HEK293 (cell line): ENCODE measurements at regions not wholly inside any gene's neighbourhood (a gene's known extent, or its start where the extent isn't known, plus 50 kb on each side); places are given as distances from the start of the nearest gene placed in this dataset.

Experiments
- CTCF ChIP-seq: fragments of 450-650 bp; formaldehyde crosslinking; IDR thresholded peaks from 2 replicates; pipeline ENCODE4 v1.5.1; 2016; ENCODE audit warnings: missing biosample characterization, missing genetic modification characterization
- GLI4 ChIP-seq: fragments of 450-650 bp; formaldehyde crosslinking; IDR thresholded peaks from 2 replicates; pipeline ENCODE4 v1.5.1; 2016; ENCODE audit warnings: missing biosample characterization, missing genetic modification characterization
- OSR2 ChIP-seq: fragments of 450-650 bp; formaldehyde crosslinking; IDR thresholded peaks from 2 replicates; pipeline ENCODE4 v1.5.1; 2016; ENCODE audit warnings: missing biosample characterization, missing genetic modification characterization
- SETDB1 ChIP-seq: IDR thresholded peaks from one replicate; pipeline ENCODE4 v1.6.1; 2017; ENCODE audit warnings: mild to moderate bottlenecking, low read length, moderate library complexity, mixed read lengths; ENCODE audit not compliant: insufficient read length
- ZNF121 ChIP-seq: fragments of 450-650 bp; formaldehyde crosslinking; IDR thresholded peaks from 2 replicates; pipeline ENCODE4 v1.5.1; 2016; ENCODE audit warnings: missing biosample characterization, missing genetic modification characterization
- ZNF501 ChIP-seq: fragments of 450-650 bp; formaldehyde crosslinking; IDR thresholded peaks from 2 replicates; pipeline ENCODE4 v1.5.1; 2016; ENCODE audit warnings: missing biosample characterization, missing genetic modification characterization
- ZNF629 ChIP-seq: fragments of 450-650 bp; formaldehyde crosslinking; IDR thresholded peaks from 2 replicates; pipeline ENCODE4 v1.5.1; 2017; ENCODE audit warnings: missing biosample characterization, missing genetic modification characterization
- ZSCAN18 ChIP-seq: fragments of 450-650 bp; formaldehyde crosslinking; IDR thresholded peaks from 2 replicates; pipeline ENCODE4 v1.5.1; 2016; ENCODE audit warnings: missing biosample characterization, missing genetic modification characterization
- ZSCAN23 ChIP-seq: fragments of 450-650 bp; formaldehyde crosslinking; IDR thresholded peaks from 2 replicates; pipeline ENCODE4 v1.5.1; 2016; ENCODE audit warnings: missing biosample characterization, missing genetic modification characterization
- TF ChIP-seq, protein P1 (sequence below): fragments of 450-650 bp; formaldehyde crosslinking; IDR thresholded peaks from 2 replicates; pipeline ENCODE4 v1.5.1; 2016; ENCODE audit warnings: missing biosample characterization, missing genetic modification characterization, low read depth

- no peak for TF ChIP-seq CTCF (tag by site-specific recombination)
- TF ChIP-seq, protein P1, sequence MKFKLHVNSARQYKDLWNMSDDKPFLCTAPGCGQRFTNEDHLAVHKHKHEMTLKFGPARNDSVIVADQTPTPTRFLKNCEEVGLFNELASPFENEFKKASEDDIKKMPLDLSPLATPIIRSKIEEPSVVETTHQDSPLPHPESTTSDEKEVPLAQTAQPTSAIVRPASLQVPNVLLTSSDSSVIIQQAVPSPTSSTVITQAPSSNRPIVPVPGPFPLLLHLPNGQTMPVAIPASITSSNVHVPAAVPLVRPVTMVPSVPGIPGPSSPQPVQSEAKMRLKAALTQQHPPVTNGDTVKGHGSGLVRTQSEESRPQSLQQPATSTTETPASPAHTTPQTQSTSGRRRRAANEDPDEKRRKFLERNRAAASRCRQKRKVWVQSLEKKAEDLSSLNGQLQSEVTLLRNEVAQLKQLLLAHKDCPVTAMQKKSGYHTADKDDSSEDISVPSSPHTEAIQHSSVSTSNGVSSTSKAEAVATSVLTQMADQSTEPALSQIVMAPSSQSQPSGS (tag by site-specific recombination) = no peak
- no peak for TF ChIP-seq ZNF629 (tag by site-specific recombination)
- no peak for TF ChIP-seq SETDB1
- TF ChIP-seq ZNF121 (tag by site-specific recombination) = no peak
- no peak for TF ChIP-seq OSR2 (tag by site-specific recombination)
- TF ChIP-seq GLI4 (tag by site-specific recombination) = no peak
- TF ChIP-seq ZSCAN18 (tag by site-specific recombination) = no peak
- TF ChIP-seq ZSCAN23 = no peak
- TF ChIP-seq ZNF501 (tag by site-specific recombination) = no peak
These were observed 61.9 kb upstream of the MAX start for GRCh38 chr14:65164068-65164824.
